ENCODE measurements at regions not wholly inside any gene's neighbourhood (a gene's known extent, or its start where the extent isn't known, plus 50 kb on each side); places are given as distances from the start of the nearest gene placed in this dataset.

GRCh38 chr5:91297994-91298393 lies 85.1 kb downstream of the ARRDC3 start:
- no peak for TF ChIP-seq CTCF (IDR thresholded peaks at IDR 0.05; ENCODE audit: low read depth, low read length)
- no peak for TF ChIP-seq POLR2A (IDR thresholded peaks at IDR 0.05; ENCODE audit: extremely low read depth, insufficient read length)
